Renal cortical epithelial cell (primary cell): ENCODE measurements at regions not wholly inside any gene's neighbourhood (a gene's known extent, or its start where the extent isn't known, plus 50 kb on each side); places are given as distances from the start of the nearest gene placed in this dataset.
A peak's percentile ranks its signal among the peaks of the same experiment; 100 is the strongest.

Source experiments
- DNase-seq: peaks from one replicate; pipeline ENCODE4 v3.0.0-alpha.2; 2011; ENCODE audit warnings: low read depth

DNA sequence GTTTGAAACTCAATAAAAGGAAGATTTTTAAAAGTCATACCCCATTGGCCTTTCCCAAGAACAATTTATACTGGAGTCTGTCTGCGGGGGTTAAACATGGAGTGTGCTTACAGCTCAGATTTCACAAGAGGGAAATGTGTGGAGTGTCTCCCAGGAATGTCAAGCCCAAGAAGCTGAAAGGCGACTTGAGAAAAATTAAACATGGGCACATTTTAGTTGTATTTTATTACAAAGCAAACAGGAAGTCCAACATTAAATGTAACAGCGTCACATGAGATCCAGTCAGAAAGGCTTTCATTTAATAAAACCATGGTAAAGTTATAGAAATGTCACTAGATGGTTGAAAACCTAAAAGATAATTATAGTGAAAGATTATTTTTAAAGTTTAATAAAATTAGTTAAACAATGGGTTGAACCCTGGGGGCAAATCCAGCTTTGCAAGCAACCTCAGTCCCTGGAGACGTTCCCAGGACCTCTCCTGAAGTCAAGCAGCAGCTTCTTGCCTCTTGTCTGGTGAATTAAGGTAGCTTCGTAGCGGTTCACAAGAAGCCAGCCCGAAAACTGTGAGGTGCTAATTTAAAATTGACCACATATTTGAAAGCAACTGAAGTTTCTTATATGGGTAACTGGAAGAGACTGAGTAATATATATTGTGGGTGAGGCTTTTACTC lies 168.4 kb upstream of the EDNRA start:
- DNase-seq: peak; percentile 76

DNA sequence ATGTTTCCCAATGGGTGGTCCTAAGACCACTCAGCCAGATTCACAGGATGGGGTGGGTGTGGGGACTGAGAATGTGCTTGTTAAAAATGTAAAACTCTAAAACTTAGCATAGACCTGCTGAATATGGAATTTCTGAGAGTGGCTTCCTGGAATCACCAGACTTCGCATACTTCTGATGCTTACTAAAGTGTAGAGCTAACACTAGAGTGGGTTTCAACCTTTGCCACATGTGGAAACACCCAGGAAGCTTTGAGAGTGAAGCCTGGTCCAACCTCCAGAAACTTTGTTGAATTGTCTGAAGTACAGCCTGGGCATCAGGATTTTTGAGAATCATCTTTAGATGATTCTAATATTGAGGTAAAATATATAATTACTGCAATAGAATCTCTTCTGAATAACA lies 167.8 kb upstream of the EDNRA start:
- DNase-seq: no peak

GRCh38 chr4:147318586-147318985 lies 162.3 kb upstream of the EDNRA start:
- no peak for DNase-seq

DNA sequence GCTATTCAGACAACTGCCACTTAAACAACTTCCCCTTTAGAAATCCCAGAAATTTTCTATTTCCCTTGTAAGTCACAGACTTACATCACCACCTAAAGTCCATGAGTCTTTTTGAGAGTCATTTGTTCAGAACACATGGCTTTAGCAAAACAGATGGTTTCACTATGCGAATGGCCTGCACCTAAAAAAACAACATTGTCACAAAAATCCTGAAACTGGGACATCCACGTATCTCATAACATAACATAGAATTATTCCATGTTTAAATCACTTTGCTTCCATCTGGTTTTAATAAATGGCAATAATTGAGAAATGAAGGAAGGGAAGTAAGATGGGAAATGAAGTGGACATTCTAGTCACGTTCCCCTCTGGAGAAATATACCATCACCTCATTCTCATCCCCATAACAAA lies 155.3 kb upstream of the EDNRA start:
- no peak for DNase-seq

DNA sequence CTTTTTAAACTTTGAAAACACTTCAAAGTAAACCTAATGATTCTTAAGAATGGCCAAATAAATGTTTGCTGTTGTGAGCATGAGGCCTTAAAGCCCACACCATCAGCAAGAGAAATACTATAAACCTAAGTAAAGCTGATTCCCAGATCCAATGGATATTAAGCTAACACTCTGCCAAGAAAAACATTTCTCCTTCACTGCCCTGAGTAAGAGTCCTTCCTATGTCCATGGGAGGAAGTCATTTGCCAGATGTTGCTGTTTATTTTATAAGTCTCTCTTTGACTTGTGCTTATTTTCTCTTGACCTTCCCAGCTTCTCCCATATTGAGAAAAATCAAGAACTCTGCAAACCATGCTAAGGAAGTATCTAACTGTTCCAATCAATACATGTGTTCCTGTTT lies 154.3 kb upstream of the EDNRA start:
- DNase-seq: peak; percentile 16

- no peak for DNase-seq
Measured at GRCh38 chr4:147327322-147327721, 153.6 kb upstream of the EDNRA start.

- no peak for DNase-seq
Measured at GRCh38 chr4:147328189-147328588, 152.7 kb upstream of the EDNRA start.

- DNase-seq: peak; percentile 12
Measured at GRCh38 chr4:147328756-147329446, 152.0 kb upstream of the EDNRA start.

- DNase-seq: no peak
Measured at GRCh38 chr4:147332091-147332490, 148.8 kb upstream of the EDNRA start.

DNA sequence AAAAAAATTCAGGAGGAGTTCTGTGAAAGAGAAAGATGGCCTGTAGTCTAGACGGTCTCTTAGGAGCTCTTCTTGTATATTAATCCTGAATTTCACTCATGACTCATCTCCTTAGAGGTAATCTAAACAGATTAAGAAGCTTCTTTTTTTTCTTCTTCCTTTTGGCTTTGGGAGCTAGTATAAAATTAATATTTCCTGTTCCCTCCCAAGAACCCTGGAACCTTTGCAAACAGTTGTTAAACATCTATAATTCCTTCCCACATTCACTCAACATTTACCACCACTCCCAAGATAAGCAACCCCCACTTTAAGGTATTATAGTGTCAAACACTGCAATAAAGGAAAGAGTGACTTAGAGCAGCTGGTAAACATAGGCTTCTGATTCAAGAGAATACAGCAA lies 146.4 kb upstream of the EDNRA start:
- no peak for DNase-seq

- no peak for DNase-seq
Measured at GRCh38 chr4:147335183-147335582, 145.7 kb upstream of the EDNRA start.

DNA sequence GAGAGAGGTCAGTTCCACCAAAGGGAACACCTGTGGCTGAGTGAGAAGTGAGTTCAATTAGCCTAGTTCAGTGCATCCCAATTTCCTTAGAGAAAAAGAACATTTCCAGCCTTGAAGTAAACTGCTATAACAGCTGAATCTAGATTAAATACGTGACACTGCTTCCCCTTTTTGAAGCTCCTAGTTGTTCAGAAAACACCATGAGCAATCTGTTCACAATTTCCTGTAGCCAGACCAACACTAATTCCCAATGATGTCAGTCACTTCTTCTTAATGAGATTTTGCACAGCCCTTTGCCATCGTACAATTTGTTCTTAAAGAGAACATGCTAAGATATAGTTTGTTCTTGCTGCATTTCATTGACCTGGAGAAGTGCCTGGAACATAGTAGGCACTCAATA lies 144.6 kb upstream of the EDNRA start:
- peak; percentile 25 for DNase-seq

- no peak for DNase-seq
Measured at GRCh38 chr4:147339100-147339499, 141.8 kb upstream of the EDNRA start.

DNA sequence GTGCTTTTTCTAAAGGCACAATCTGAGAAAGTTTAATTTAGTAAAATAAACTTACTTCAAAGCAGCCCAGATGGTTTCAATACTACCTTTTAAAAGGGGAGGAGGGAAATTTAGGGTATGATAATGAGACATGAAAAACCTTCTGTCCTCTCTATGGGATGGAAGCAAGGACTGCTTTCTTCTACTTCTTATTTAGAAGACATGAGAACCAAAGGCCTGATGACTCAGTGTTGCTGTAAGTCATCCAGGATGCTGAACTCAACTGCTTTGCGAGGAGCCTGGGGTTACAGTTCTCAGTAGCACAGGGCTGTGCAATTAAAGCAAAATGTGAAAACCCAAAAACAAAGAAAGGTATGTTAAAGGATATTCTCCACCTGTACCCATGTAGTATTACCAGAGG lies 140.8 kb upstream of the EDNRA start:
- peak; percentile 69 for DNase-seq

DNA sequence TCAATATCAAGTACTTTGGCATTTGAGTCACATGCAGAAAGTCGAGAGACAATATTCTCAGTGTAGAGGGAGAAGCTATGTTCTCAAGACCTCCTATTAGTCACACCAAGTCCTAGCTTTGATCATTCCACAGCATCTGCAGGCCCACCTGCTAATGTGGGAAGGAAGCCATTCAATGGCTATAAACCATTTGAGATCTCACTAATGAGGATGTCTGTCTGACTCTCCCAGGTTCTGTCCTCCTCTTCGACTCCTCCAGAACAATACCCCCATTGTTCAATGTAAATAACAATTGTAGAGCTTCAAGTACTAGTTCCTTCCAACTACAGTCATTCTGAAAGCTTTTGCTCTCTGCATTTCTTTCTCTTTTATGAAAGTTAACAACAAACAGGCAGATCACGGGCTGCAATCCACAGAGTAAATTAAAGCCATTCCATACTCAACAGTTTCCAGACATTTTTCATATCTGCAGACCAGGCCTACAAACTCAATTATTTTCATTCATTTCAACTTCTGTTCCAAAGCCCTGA lies 140.2 kb upstream of the EDNRA start:
- no peak for DNase-seq

DNA sequence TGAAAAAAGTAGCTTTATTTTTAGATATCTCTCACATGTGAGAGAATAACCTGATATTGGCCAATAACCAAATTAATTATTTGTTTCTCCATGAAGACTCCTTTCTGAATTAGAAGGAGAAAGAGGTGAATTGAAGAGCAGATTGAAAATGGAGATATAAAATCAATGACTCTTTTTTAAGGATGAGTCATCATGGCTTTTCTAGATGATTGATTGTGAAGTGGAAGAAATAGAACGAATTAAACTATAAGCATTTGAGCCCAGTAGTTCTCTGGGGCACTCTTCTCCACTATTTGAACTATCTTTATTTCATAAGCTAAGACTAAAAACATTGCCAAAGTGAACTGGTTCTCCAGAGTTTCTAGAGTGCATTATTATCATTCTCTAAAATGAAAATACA lies 137.2 kb upstream of the EDNRA start:
- DNase-seq: no peak

DNA sequence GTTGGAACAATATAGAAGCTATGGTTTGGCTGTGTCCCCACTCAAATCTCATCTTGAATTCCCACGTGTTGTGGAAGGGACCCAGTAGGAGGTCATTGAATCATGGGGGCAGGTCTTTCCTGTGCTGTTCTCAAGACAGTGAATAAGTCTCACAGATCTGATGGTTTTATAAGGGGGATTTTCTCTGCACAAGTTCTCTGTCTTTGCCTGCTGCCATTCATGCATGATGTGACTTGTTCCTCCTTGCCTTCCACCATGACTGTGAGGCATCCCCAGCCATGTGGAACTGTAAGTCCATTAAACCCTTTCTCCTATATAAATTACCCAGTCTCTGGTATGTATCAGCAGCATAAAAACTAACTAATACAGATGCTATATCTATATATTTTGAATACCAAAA lies 135.2 kb upstream of the EDNRA start:
- DNase-seq: no peak

- DNase-seq: no peak
Measured at GRCh38 chr4:147347217-147347616, 133.7 kb upstream of the EDNRA start.

- DNase-seq: no peak
Measured at GRCh38 chr4:147349193-147349592, 131.7 kb upstream of the EDNRA start.

- DNase-seq: no peak
Measured at GRCh38 chr4:147351083-147351787, 129.7 kb upstream of the EDNRA start.

- no peak for DNase-seq
Measured at GRCh38 chr4:147354237-147354636, 126.7 kb upstream of the EDNRA start.

GRCh38 chr4:147355032-147355656 lies 125.8 kb upstream of the EDNRA start:
- no peak for DNase-seq
